Activated T-cell treated with anti-CD3 and anti-CD28 coated beads, Interleukin-2, amount 50 U/mL, for 4 hours (primary cell): ENCODE measurements at regions not wholly inside any gene's neighbourhood (a gene's known extent, or its start where the extent isn't known, plus 50 kb on each side); places are given as distances from the start of the nearest gene placed in this dataset.

Experiments used
- ATAC-seq, 2 donors: fragments of 200-7000 bp; cut with Tn5 transposase; one replicate each; pipeline ENCODE4 v1.10.0; 2021
- DNase-seq: peaks from one replicate; pipeline ENCODE4 v3.0.0-alpha.2; 2020
- H3K27me3 Mint-ChIP-seq: one replicate; pipeline ENCODE4 v1.8.0; 2021; ENCODE audit warnings: low read depth, mixed read lengths
- H3K36me3 Mint-ChIP-seq: one replicate; pipeline ENCODE4 v1.8.0; 2022; ENCODE audit warnings: mixed read lengths; ENCODE audit not compliant: insufficient read depth
- H3K4me1 Mint-ChIP-seq: one replicate; pipeline ENCODE4 v1.8.0; 2021; ENCODE audit warnings: low read depth, mixed read lengths
- H3K4me3 Mint-ChIP-seq: one replicate; pipeline ENCODE4 v1.8.0; 2021; ENCODE audit warnings: mild to moderate bottlenecking, moderate library complexity, mixed read lengths
- H3K9me3 Mint-ChIP-seq: one replicate; pipeline ENCODE4 v1.8.0; 2021; ENCODE audit warnings: mixed read lengths

GRCh38 chr5:62732677-62733121 is 154.1 kb downstream of the LRRC70 start:
- Mint-ChIP-seq H3K27me3 (peaks cover 2% of the 10 kb centered on the region), H3K4me3 (no peak overlapping the region), H3K4me1 (no peaks in the 10 kb centered on the region), H3K36me3 (no peaks in the 10 kb centered on the region), H3K9me3 (peaks cover 4% of the 10 kb centered on the region)
- no peak for ATAC-seq
- no peak for DNase-seq

GRCh38 chr5:62731022-62731421 is 152.4 kb downstream of the LRRC70 start:
- Mint-ChIP-seq H3K9me3 (peaks cover 4% of the 10 kb centered on the region), H3K27me3 (peaks cover 2% of the 10 kb centered on the region), H3K4me3 (no peak overlapping the region), H3K36me3 (no peaks in the 10 kb centered on the region), H3K4me1 (no peaks in the 10 kb centered on the region)
- DNase-seq (no peak), ATAC-seq (no peak)

GRCh38 chr5:62729675-62730074 is 151.1 kb downstream of the LRRC70 start:
- Mint-ChIP-seq H3K4me1 (no peaks in the 10 kb centered on the region), H3K36me3 (no peaks in the 10 kb centered on the region), H3K4me3 (no peak overlapping the region), H3K27me3 (peaks cover 2% of the 10 kb centered on the region), H3K9me3 (peaks cover 4% of the 10 kb centered on the region)
- ATAC-seq, result no peak
- DNase-seq, result no peak

- ATAC-seq (no peak), DNase-seq (no peak)
- Mint-ChIP-seq H3K9me3 (no peaks in the 10 kb centered on the region), H3K27me3 (no peaks in the 10 kb centered on the region), H3K36me3 (no peaks in the 10 kb centered on the region), H3K4me3 (no peak overlapping the region), H3K4me1 (no peaks in the 10 kb centered on the region)
Observed at GRCh38 chr5:62727861-62728260, 149.2 kb downstream of the LRRC70 start.

- H3K9me3 Mint-ChIP-seq, result no peaks in the 10 kb centered on the region
- no peak overlapping the region for H3K4me3 Mint-ChIP-seq
- H3K36me3 Mint-ChIP-seq, result no peaks in the 10 kb centered on the region
- DNase-seq, result no peak
- ATAC-seq, result no peak
- H3K27me3 Mint-ChIP-seq, result peaks cover 3% of the 10 kb centered on the region
- H3K4me1 Mint-ChIP-seq, result no peaks in the 10 kb centered on the region
Observed at GRCh38 chr5:62727184-62727583, 148.6 kb downstream of the LRRC70 start.

GRCh38 chr5:62722360-62722759 is 143.7 kb downstream of the LRRC70 start:
- no peaks in the 10 kb centered on the region for H3K9me3 Mint-ChIP-seq
- H3K27me3 Mint-ChIP-seq, result peaks cover 28% of the 10 kb centered on the region
- no peak overlapping the region for H3K4me3 Mint-ChIP-seq
- DNase-seq, result no peak
- ATAC-seq, result no peak
- no peaks in the 10 kb centered on the region for H3K36me3 Mint-ChIP-seq
- no peaks in the 10 kb centered on the region for H3K4me1 Mint-ChIP-seq

GRCh38 chr5:62720031-62720441 is 141.4 kb downstream of the LRRC70 start:
- ATAC-seq (peak in 1 of 2 donors; percentile 48), DNase-seq (no peak)
- no peaks in the 10 kb centered on the region for H3K9me3 Mint-ChIP-seq
- no peak overlapping the region for H3K4me3 Mint-ChIP-seq
- peaks cover 30% of the 10 kb centered on the region for H3K27me3 Mint-ChIP-seq
- no peaks in the 10 kb centered on the region for H3K36me3 Mint-ChIP-seq
- no peaks in the 10 kb centered on the region for H3K4me1 Mint-ChIP-seq

- Mint-ChIP-seq H3K9me3 (no peaks in the 10 kb centered on the region), H3K36me3 (no peaks in the 10 kb centered on the region), H3K27me3 (peaks cover 30% of the 10 kb centered on the region), H3K4me1 (no peaks in the 10 kb centered on the region), H3K4me3 (no peak overlapping the region)
- ATAC-seq (no peak), DNase-seq (no peak)
Observed at GRCh38 chr5:62719061-62719720, 140.6 kb downstream of the LRRC70 start.

- DNase-seq (no peak), ATAC-seq (no peak)
- peaks cover 30% of the 10 kb centered on the region for H3K27me3 Mint-ChIP-seq
- H3K4me1 Mint-ChIP-seq, result no peaks in the 10 kb centered on the region
- no peaks in the 10 kb centered on the region for H3K36me3 Mint-ChIP-seq
- H3K9me3 Mint-ChIP-seq, result no peaks in the 10 kb centered on the region
- H3K4me3 Mint-ChIP-seq, result no peak overlapping the region
Observed at GRCh38 chr5:62718324-62718723, 139.7 kb downstream of the LRRC70 start.

GRCh38 chr5:62717301-62717933 is 138.8 kb downstream of the LRRC70 start:
- H3K4me1 Mint-ChIP-seq, result no peaks in the 10 kb centered on the region

GRCh38 chr5:62714296-62714695 is 135.7 kb downstream of the LRRC70 start:
- Mint-ChIP-seq H3K36me3 (no peaks in the 10 kb centered on the region), H3K4me3 (no peak overlapping the region)
- ATAC-seq, result no peak

More at GRCh38 chr5:62717301-62717933, 138.8 kb downstream of the LRRC70 start:
- H3K4me3 Mint-ChIP-seq, result no peak overlapping the region
- no peaks in the 10 kb centered on the region for H3K36me3 Mint-ChIP-seq
- no peak for ATAC-seq
- no peak for DNase-seq
- H3K9me3 Mint-ChIP-seq, result no peaks in the 10 kb centered on the region
- peaks cover 28% of the 10 kb centered on the region for H3K27me3 Mint-ChIP-seq

GRCh38 chr5:62708481-62709325 is 130.1 kb downstream of the LRRC70 start:
- H3K27me3 Mint-ChIP-seq, result peaks cover 8% of the 10 kb centered on the region
- no peaks in the 10 kb centered on the region for H3K4me1 Mint-ChIP-seq
- peaks cover 7% of the 10 kb centered on the region for H3K9me3 Mint-ChIP-seq
- no peaks in the 10 kb centered on the region for H3K36me3 Mint-ChIP-seq
- H3K4me3 Mint-ChIP-seq, result no peak overlapping the region
- ATAC-seq, result no peak
- no peak for DNase-seq

More at GRCh38 chr5:62714296-62714695, 135.7 kb downstream of the LRRC70 start:
- Mint-ChIP-seq H3K9me3 (no peaks in the 10 kb centered on the region), H3K4me1 (no peaks in the 10 kb centered on the region), H3K27me3 (peaks cover 16% of the 10 kb centered on the region)
- no peak for DNase-seq

- Mint-ChIP-seq H3K27me3 (peaks cover 8% of the 10 kb centered on the region), H3K4me3 (no peak overlapping the region), H3K9me3 (peaks cover 7% of the 10 kb centered on the region), H3K4me1 (no peaks in the 10 kb centered on the region), H3K36me3 (no peaks in the 10 kb centered on the region)
- ATAC-seq, result no peak
- no peak for DNase-seq
Observed at GRCh38 chr5:62707563-62707962, 128.9 kb downstream of the LRRC70 start.

- no peak overlapping the region for H3K4me3 Mint-ChIP-seq
- H3K4me1 Mint-ChIP-seq, result no peaks in the 10 kb centered on the region
- peaks cover 13% of the 10 kb centered on the region for H3K27me3 Mint-ChIP-seq
- H3K36me3 Mint-ChIP-seq, result no peaks in the 10 kb centered on the region
- peaks cover 7% of the 10 kb centered on the region for H3K9me3 Mint-ChIP-seq
- no peak for DNase-seq
- ATAC-seq, result no peak
Observed at GRCh38 chr5:62707131-62707530, 128.5 kb downstream of the LRRC70 start.
